B cell (primary cell): ENCODE measurements at regions not wholly inside any gene's neighbourhood (a gene's known extent, or its start where the extent isn't known, plus 50 kb on each side); places are given as distances from the start of the nearest gene placed in this dataset.

Experiments
- ATAC-seq: fragments of 200-7000 bp; cut with Tn5 transposase; one replicate; pipeline ENCODE4 v1.10.0; 2021; ENCODE audit warnings: low read depth, mild to moderate bottlenecking, moderate number of reproducible peaks, moderate library complexity
- CTCF ChIA-PET: fragments of 350-600 bp; sonication (Branson Sonifier 250); formaldehyde crosslinking; loops from one replicate; lab custom pipeline; 2021; ENCODE audit warnings: antibody characterized with exemption, inconsistent platforms; lab: Charles Lee
- POLR2A ChIA-PET: fragments of 350-600 bp; sonication (Branson Sonifier 250); formaldehyde crosslinking; loops from one replicate; lab custom pipeline; 2021; ENCODE audit warnings: antibody characterized with exemption; lab: Charles Lee
- DNase-seq: peaks from one replicate; pipeline ENCODE4 v3.0.0; 2013
- H2AFZ ChIP-seq: 2 replicates; pipeline ENCODE4 v1.6.1; 2012; ENCODE audit warnings: mild to moderate bottlenecking, low read depth, low read length; ENCODE audit not compliant: insufficient read depth, poor library complexity, severe bottlenecking
- H3K27ac ChIP-seq, 2 donors: 1 replicate in 1 of 2; 2 replicates in 1 of 2; pipeline ENCODE4 v1.5.1; 2012 to 2013; ENCODE audit warnings: low read length in 2 of 2, mild to moderate bottlenecking in 2 of 2, moderate library complexity in 1 of 2
- H3K27me3 ChIP-seq, 4 experiments: fragments of 200-600 bp in 1 of 4; sonication (generic) in 1 of 4; replicated peaks in 1 of 4; 1 replicate in 2 of 4; 2 replicates in 2 of 4; pipeline versions ENCODE4 v1.6.1 to v1.7.0; 2013 to 2016; ENCODE audit warnings: low read length in 3 of 4, mild to moderate bottlenecking in 2 of 4, mixed read lengths in 1 of 4, moderate library complexity in 1 of 4; ENCODE audit not compliant: insufficient read depth in 4 of 4, control insufficient read depth in 3 of 4; ENCODE audit errors: control extremely low read depth in 1 of 4
- H3K36me3 ChIP-seq, 2 experiments: replicated peaks in 1 of 2; 1 replicate in 1 of 2; 2 replicates in 1 of 2; pipeline versions ENCODE4 v1.6.1 to v1.7.1; 2013; ENCODE audit warnings: low read length in 1 of 2; ENCODE audit not compliant: insufficient read depth in 2 of 2, control insufficient read depth in 1 of 2; ENCODE audit errors: control extremely low read depth in 1 of 2, extremely low read depth in 1 of 2
- H3K4me1 ChIP-seq, 2 donors: fragments of 200-600 bp in 1 of 2; sonication (generic) in 1 of 2; 1 replicate in 1 of 2; 2 replicates in 1 of 2; pipeline versions ENCODE4 v1.5.1 to v1.6.1; 2013 to 2017; ENCODE audit warnings: low read length in 2 of 2; ENCODE audit not compliant: control insufficient read depth in 2 of 2, insufficient read depth in 2 of 2
- H3K4me2 ChIP-seq: replicated peaks from 2 replicates; pipeline ENCODE3; 2012; ENCODE audit warnings: mild to moderate bottlenecking, low read depth, low read length; ENCODE audit not compliant: poor library complexity, severe bottlenecking
- H3K4me3 ChIP-seq, 5 experiments: fragments of 200-600 bp in 1 of 5; sonication (generic) in 1 of 5; 1 replicate in 3 of 5; 2 replicates in 2 of 5; pipeline versions ENCODE4 v1.5.1 to v1.7.0; 2011 to 2016; ENCODE audit warnings: low read length in 4 of 5, mild to moderate bottlenecking in 4 of 5, low read depth in 2 of 5, control low read depth in 1 of 5, moderate library complexity in 1 of 5; ENCODE audit not compliant: insufficient read depth in 1 of 5; ENCODE audit errors: control extremely low read depth in 1 of 5, extremely low read depth in 1 of 5
- H3K79me2 ChIP-seq: fragments of 200-600 bp; sonication (generic); one replicate; pipeline ENCODE4 v1.6.0; 2016; ENCODE audit warnings: low read length; ENCODE audit not compliant: control insufficient read depth, insufficient read depth
- H3K9ac ChIP-seq: fragments of 200-600 bp; sonication (generic); 2 replicates; pipeline ENCODE4 v1.6.1; 2017; ENCODE audit warnings: mild to moderate bottlenecking, low read length, moderate library complexity
- H3K9me3 ChIP-seq, 3 donors: one replicate each; pipeline versions ENCODE4 v1.6.1 to v1.7.1; 2013; ENCODE audit warnings: low read length in 2 of 3; ENCODE audit not compliant: control insufficient read depth in 2 of 3, insufficient read depth in 1 of 3; ENCODE audit errors: control extremely low read depth in 1 of 3
- H4K20me1 ChIP-seq: 2 replicates; pipeline ENCODE4 v1.6.0; 2012; ENCODE audit warnings: mild to moderate bottlenecking, low read length; ENCODE audit not compliant: insufficient read depth, control insufficient read depth, poor library complexity, severe bottlenecking
- H3K27ac Mint-ChIP-seq: one replicate; pipeline ENCODE4 v1.8.0; 2021; ENCODE audit warnings: mixed read lengths
- H3K27me3 Mint-ChIP-seq: one replicate; pipeline ENCODE4 v1.8.0; 2021; ENCODE audit warnings: mixed read lengths
- H3K4me1 Mint-ChIP-seq: one replicate; pipeline ENCODE4 v1.8.0; 2021; ENCODE audit warnings: mixed read lengths
- H3K4me3 Mint-ChIP-seq: one replicate; pipeline ENCODE4 v1.8.0; 2021; ENCODE audit warnings: mixed read lengths
- H3K9me3 Mint-ChIP-seq: one replicate; pipeline ENCODE4 v1.8.0; 2022; ENCODE audit warnings: mixed read lengths; ENCODE audit not compliant: insufficient read depth
- CTCF ChIP-seq: fragments of 200-600 bp; IDR thresholded peaks from one replicate; pipeline ENCODE4 v1.8.0; 2022; ENCODE audit warnings: antibody characterized with exemption, mild to moderate bottlenecking
- EZH2 ChIP-seq: IDR thresholded peaks from 2 replicates; pipeline ENCODE4 v1.6.1; 2012; ENCODE audit warnings: borderline replicate concordance, low read depth, mild to moderate bottlenecking, moderate library complexity, low read length; ENCODE audit not compliant: insufficient read depth, poor library complexity, severe bottlenecking
- WGBS: methylation state at CpG from one replicate; pipeline ENCODE4 v1.1.5; 2013; ENCODE audit warnings: missing lambda C conversion rate; ENCODE audit not compliant: insufficient coverage; 5-methylcytosine and 5-hydroxymethylcytosine counted together
- intact Hi-C: fragments of 100-400 bp; cut with micrococcal nuclease; formaldehyde crosslinking; loops from one replicate; pipeline ENCODE4 v1.10.0; 2022

GRCh38 chr5:12854386-12854785, 950.1 kb upstream of the CTNND2 start:
- Histone ChIP-seq H3K27ac (no peak overlapping the region), H2AFZ (no peak overlapping the region), H4K20me1 (no peaks in the 10 kb centered on the region), H3K4me3 (no peak overlapping the region), H3K79me2 (no peaks in the 10 kb centered on the region), H3K4me1 (no peaks in the 10 kb centered on the region), H3K9ac (no peak overlapping the region), H3K4me2 (no peak overlapping the region), H3K9me3 (peaks cover 0 to 3% (median 2%) of the 10 kb centered on the region in 3 donors), H3K36me3 (no peaks in the 10 kb centered on the region), H3K27me3 (no peaks in the 10 kb centered on the region)
- POLR2A ChIA-PET = no interaction called here
- no peak overlapping the region for H3K27ac Mint-ChIP-seq
- H3K4me3 Mint-ChIP-seq = no peak overlapping the region
- CTCF ChIA-PET = no interaction called here
- no peaks in the 10 kb centered on the region for H3K4me1 Mint-ChIP-seq
- H3K27me3 Mint-ChIP-seq = no peaks in the 10 kb centered on the region
- peaks cover 3% of the 10 kb centered on the region for H3K9me3 Mint-ChIP-seq
- no peak for ATAC-seq
- no peak for DNase-seq
- 70% methylated on average over 5 of the region's 5 CpGs for WGBS
- no peak for TF ChIP-seq EZH2
- TF ChIP-seq CTCF = no peak
- intact Hi-C loops = no loop called here

- H3K36me3 ChIP-seq = no peaks in the 10 kb centered on the region
- ATAC-seq (no peak), DNase-seq (no peak)
- H3K27me3 Mint-ChIP-seq = no peaks in the 10 kb centered on the region
- peaks cover 0 to 3% (median 0%) of the 10 kb centered on the region in 3 donors for H3K9me3 ChIP-seq
- WGBS = 9% methylated on average over 2 of the region's 5 CpGs
- no peak overlapping the region for H3K9ac ChIP-seq
- H3K9me3 Mint-ChIP-seq = no peaks in the 10 kb centered on the region
- H3K27ac Mint-ChIP-seq = no peak overlapping the region
- no peak overlapping the region for H2AFZ ChIP-seq
- POLR2A ChIA-PET = no interaction called here
- TF ChIP-seq EZH2 (no peak), CTCF (no peak)
- no peak overlapping the region for H3K4me2 ChIP-seq
- no peaks in the 10 kb centered on the region for H3K27me3 ChIP-seq
- H3K4me1 ChIP-seq = no peaks in the 10 kb centered on the region
- CTCF ChIA-PET = no interaction called here
- no peaks in the 10 kb centered on the region for H3K79me2 ChIP-seq
- H3K27ac ChIP-seq = no peak overlapping the region
- intact Hi-C loops = no loop called here
- no peak overlapping the region for H3K4me3 ChIP-seq
- H3K4me3 Mint-ChIP-seq = no peak overlapping the region
- H3K4me1 Mint-ChIP-seq = no peaks in the 10 kb centered on the region
- H4K20me1 ChIP-seq = no peaks in the 10 kb centered on the region
Observed at GRCh38 chr5:12851761-12852160, 947.5 kb upstream of the CTNND2 start.
